ENCODE measurements at regions not wholly inside any gene's neighbourhood (a gene's known extent, or its start where the extent isn't known, plus 50 kb on each side); places are given as distances from the start of the nearest gene placed in this dataset.

DNA sequence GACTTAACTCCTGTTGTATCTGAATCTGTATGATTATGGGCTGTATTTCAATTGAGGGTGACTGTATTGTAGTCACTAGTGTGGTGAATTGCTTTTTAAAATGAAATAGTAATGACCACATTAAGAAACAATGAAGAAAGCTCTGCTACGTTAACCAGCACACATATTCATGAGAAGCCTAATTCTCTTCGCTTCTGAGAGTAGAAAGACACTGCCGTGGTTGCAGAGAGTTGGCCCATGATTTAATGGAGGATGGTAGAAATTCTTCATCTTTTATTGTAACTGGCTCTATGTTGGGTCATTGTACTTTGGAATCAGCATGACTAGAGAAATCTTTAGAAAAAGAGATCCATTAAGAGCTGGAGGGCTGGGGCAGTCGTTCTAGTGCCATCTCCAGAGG lies 451.5 kb downstream of the PCDH17 start:
- TF ChIP-seq, protein P1, sequence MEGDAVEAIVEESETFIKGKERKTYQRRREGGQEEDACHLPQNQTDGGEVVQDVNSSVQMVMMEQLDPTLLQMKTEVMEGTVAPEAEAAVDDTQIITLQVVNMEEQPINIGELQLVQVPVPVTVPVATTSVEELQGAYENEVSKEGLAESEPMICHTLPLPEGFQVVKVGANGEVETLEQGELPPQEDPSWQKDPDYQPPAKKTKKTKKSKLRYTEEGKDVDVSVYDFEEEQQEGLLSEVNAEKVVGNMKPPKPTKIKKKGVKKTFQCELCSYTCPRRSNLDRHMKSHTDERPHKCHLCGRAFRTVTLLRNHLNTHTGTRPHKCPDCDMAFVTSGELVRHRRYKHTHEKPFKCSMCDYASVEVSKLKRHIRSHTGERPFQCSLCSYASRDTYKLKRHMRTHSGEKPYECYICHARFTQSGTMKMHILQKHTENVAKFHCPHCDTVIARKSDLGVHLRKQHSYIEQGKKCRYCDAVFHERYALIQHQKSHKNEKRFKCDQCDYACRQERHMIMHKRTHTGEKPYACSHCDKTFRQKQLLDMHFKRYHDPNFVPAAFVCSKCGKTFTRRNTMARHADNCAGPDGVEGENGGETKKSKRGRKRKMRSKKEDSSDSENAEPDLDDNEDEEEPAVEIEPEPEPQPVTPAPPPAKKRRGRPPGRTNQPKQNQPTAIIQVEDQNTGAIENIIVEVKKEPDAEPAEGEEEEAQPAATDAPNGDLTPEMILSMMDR (IDR thresholded peaks at IDR 0.05), result no peak
- TF ChIP-seq POLR2A (IDR thresholded peaks at IDR 0.05), result no peak
